ENCODE measurements at regions not wholly inside any gene's neighbourhood (a gene's known extent, or its start where the extent isn't known, plus 50 kb on each side); places are given as distances from the start of the nearest gene placed in this dataset.
A peak's percentile ranks its signal among the peaks of the same experiment; 100 is the strongest.

DNA sequence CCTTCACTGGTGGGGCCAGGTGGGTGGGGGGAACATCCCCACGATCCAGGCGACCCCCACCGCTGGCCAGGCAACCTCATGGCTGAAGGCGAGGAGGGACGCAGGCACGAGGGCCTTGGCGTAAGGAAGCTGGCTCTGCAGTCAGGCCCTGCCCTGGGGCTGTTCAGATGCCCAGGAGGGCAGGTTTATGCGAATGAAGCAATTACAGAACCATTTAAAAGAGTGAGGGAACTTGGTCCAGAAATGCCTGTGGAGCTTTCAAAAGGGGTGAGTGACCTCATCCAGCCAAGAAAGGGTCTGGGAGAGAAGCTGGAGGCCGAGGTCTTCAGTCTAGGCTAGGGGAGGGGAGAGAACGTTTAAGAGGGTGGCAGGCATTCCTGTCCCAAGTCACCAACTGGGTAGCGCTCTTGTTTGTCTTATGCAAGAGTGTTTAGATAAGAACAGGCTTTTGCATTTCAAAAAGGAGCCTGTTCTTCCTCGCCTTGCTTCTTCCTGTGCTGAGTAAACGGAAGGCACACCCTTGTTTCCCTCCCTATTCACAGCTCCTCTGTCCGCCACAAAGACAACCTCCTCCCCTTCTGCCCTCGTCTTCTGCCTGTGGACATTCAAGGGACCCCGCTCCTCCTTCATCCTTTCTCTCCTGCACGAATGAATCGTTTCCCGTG is 183.5 kb upstream of the SDK2 start:
- no peak overlapping the region for H4K91ac ChIP-seq (ENCODE audit: low read length)
- no peaks in the 10 kb centered on the region for H3K79me1 ChIP-seq (replicated peaks; ENCODE audit: low read length, poor library complexity, severe bottlenecking)
- H2AK5ac ChIP-seq (ENCODE audit: low read length, severe bottlenecking): no peak overlapping the region
- H3K4me3 ChIP-seq (ENCODE audit: insufficient read depth in 1 of 2, low read depth in 1 of 2, low read length in 2 of 2): no peak overlapping the region
- no peak overlapping the region for H2BK120ac ChIP-seq (ENCODE audit: low read depth, low read length)
- no peak overlapping the region for H3K14ac ChIP-seq (ENCODE audit: low read length in 2 of 2)
- no peak overlapping the region for H2BK15ac ChIP-seq (ENCODE audit: low read depth, poor library complexity, severe bottlenecking)
- no peaks in the 10 kb centered on the region for H3K4me1 ChIP-seq (ENCODE audit: control insufficient read depth, insufficient read depth, low read depth, low read length)
- H3K9ac ChIP-seq (ENCODE audit: low read length): no peak overlapping the region
- DNase-seq: no peak
- H2AFZ ChIP-seq (ENCODE audit: low read depth, low read length): no peak overlapping the region
- H3K4me2 ChIP-seq (ENCODE audit: low read length, poor library complexity, severe bottlenecking): no peak overlapping the region
- no peak overlapping the region for H3K23ac ChIP-seq (ENCODE audit: low read length in 2 of 2)
- H2BK5ac ChIP-seq (ENCODE audit: low read depth, low read length, poor library complexity, severe bottlenecking): no peak overlapping the region
- no peak overlapping the region for H2BK12ac ChIP-seq (ENCODE audit: low read length in 2 of 2)
- no peak overlapping the region for H3K18ac ChIP-seq (ENCODE audit: low read depth in 1 of 2, low read length in 2 of 2)
- H3K27ac ChIP-seq (ENCODE audit: low read length, poor library complexity, severe bottlenecking): no peak overlapping the region
- H4K8ac ChIP-seq (ENCODE audit: low read length): no peak overlapping the region
- no peaks in the 10 kb centered on the region for H3K36me3 ChIP-seq (ENCODE audit: control insufficient read depth in 1 of 2, insufficient read depth in 2 of 2, low read depth in 1 of 2, low read length in 2 of 2)
- no peak overlapping the region for H3K4ac ChIP-seq (ENCODE audit: low read depth in 1 of 2, low read length in 2 of 2)
- 25% methylated on average over 19 of the region's 19 CpGs for WGBS
- no peaks in the 10 kb centered on the region for H3K9me3 ChIP-seq (ENCODE audit: control insufficient read depth, low read length)
- H3K27me3 ChIP-seq (ENCODE audit: control insufficient read depth in 1 of 2, insufficient read depth in 1 of 2, low read length in 2 of 2): peaks cover 0 to 93% of the 10 kb centered on the region in 2 experiments

GRCh38 chr17:73829676-73830280 is 185.5 kb upstream of the SDK2 start:
- H3K36me3 ChIP-seq (ENCODE audit: control insufficient read depth in 1 of 2, insufficient read depth in 2 of 2, low read depth in 1 of 2, low read length in 2 of 2): no peaks in the 10 kb centered on the region
- no peak overlapping the region for H2BK12ac ChIP-seq (ENCODE audit: low read length in 2 of 2)
- H3K4ac ChIP-seq (ENCODE audit: low read depth in 1 of 2, low read length in 2 of 2): no peak overlapping the region
- H3K27me3 ChIP-seq (ENCODE audit: control insufficient read depth in 1 of 2, insufficient read depth in 1 of 2, low read length in 2 of 2): peaks cover 0 to 85% of the 10 kb centered on the region in 2 experiments
- no peaks in the 10 kb centered on the region for H3K79me1 ChIP-seq (replicated peaks; ENCODE audit: low read length, poor library complexity, severe bottlenecking)
- no peak overlapping the region for H2AK5ac ChIP-seq (ENCODE audit: low read length, severe bottlenecking)
- no peak overlapping the region for H2BK120ac ChIP-seq (ENCODE audit: low read depth, low read length)
- DNase-seq: no peak
- no peak overlapping the region for H3K14ac ChIP-seq (ENCODE audit: low read length in 2 of 2)
- no peak overlapping the region for H3K9ac ChIP-seq (ENCODE audit: low read length)
- no peaks in the 10 kb centered on the region for H3K9me3 ChIP-seq (ENCODE audit: control insufficient read depth, low read length)
- 82% methylated on average over 13 of the region's 13 CpGs for WGBS
- H2AFZ ChIP-seq (ENCODE audit: low read depth, low read length): no peak overlapping the region
- H2BK5ac ChIP-seq (ENCODE audit: low read depth, low read length, poor library complexity, severe bottlenecking): no peak overlapping the region
- no peak overlapping the region for H4K91ac ChIP-seq (ENCODE audit: low read length)
- no peak overlapping the region for H3K18ac ChIP-seq (ENCODE audit: low read depth in 1 of 2, low read length in 2 of 2)
- no peaks in the 10 kb centered on the region for H3K4me1 ChIP-seq (ENCODE audit: control insufficient read depth, insufficient read depth, low read depth, low read length)
- H2BK15ac ChIP-seq (ENCODE audit: low read depth, poor library complexity, severe bottlenecking): no peak overlapping the region
- H3K4me3 ChIP-seq (ENCODE audit: insufficient read depth in 1 of 2, low read depth in 1 of 2, low read length in 2 of 2): no peak overlapping the region
- H4K8ac ChIP-seq (ENCODE audit: low read length): no peak overlapping the region
- H3K23ac ChIP-seq (ENCODE audit: low read length in 2 of 2): no peak overlapping the region
- H3K4me2 ChIP-seq (ENCODE audit: low read length, poor library complexity, severe bottlenecking): no peak overlapping the region
- no peak overlapping the region for H3K27ac ChIP-seq (ENCODE audit: low read length, poor library complexity, severe bottlenecking)

- no peak overlapping the region for H2BK5ac ChIP-seq (ENCODE audit: low read depth, low read length, poor library complexity, severe bottlenecking)
- no peak overlapping the region for H3K18ac ChIP-seq (ENCODE audit: low read depth in 1 of 2, low read length in 2 of 2)
- peak overlapping the region; percentile 19 for H4K8ac ChIP-seq (ENCODE audit: low read length)
- H3K4me3 ChIP-seq (ENCODE audit: insufficient read depth in 1 of 2, low read depth in 1 of 2, low read length in 2 of 2): no peak overlapping the region
- no peak overlapping the region for H3K4me2 ChIP-seq (ENCODE audit: low read length, poor library complexity, severe bottlenecking)
- H3K23ac ChIP-seq (ENCODE audit: low read length in 2 of 2): no peak overlapping the region
- DNase-seq: no peak
- no peaks in the 10 kb centered on the region for H3K79me1 ChIP-seq (replicated peaks; ENCODE audit: low read length, poor library complexity, severe bottlenecking)
- no peak overlapping the region for H3K14ac ChIP-seq (ENCODE audit: low read length in 2 of 2)
- H3K4me1 ChIP-seq (ENCODE audit: control insufficient read depth, insufficient read depth, low read depth, low read length): no peaks in the 10 kb centered on the region
- no peak overlapping the region for H2BK12ac ChIP-seq (ENCODE audit: low read length in 2 of 2)
- peaks cover 0 to 85% of the 10 kb centered on the region in 2 experiments for H3K27me3 ChIP-seq (ENCODE audit: control insufficient read depth in 1 of 2, insufficient read depth in 1 of 2, low read length in 2 of 2)
- no peak overlapping the region for H2AK5ac ChIP-seq (ENCODE audit: low read length, severe bottlenecking)
- H3K27ac ChIP-seq (ENCODE audit: low read length, poor library complexity, severe bottlenecking): no peak overlapping the region
- no peak overlapping the region for H2AFZ ChIP-seq (ENCODE audit: low read depth, low read length)
- no peak overlapping the region for H2BK15ac ChIP-seq (ENCODE audit: low read depth, poor library complexity, severe bottlenecking)
- H3K9me3 ChIP-seq (ENCODE audit: control insufficient read depth, low read length): peaks cover 4% of the 10 kb centered on the region
- H4K91ac ChIP-seq (ENCODE audit: low read length): no peak overlapping the region
- no peak overlapping the region for H2BK120ac ChIP-seq (ENCODE audit: low read depth, low read length)
- H3K4ac ChIP-seq (ENCODE audit: low read depth in 1 of 2, low read length in 2 of 2): no peak overlapping the region
- 86% methylated on average over 6 of the region's 6 CpGs for WGBS
- no peaks in the 10 kb centered on the region for H3K36me3 ChIP-seq (ENCODE audit: control insufficient read depth in 1 of 2, insufficient read depth in 2 of 2, low read depth in 1 of 2, low read length in 2 of 2)
- H3K9ac ChIP-seq (ENCODE audit: low read length): no peak overlapping the region
Observed at GRCh38 chr17:73831699-73832098, 187.5 kb upstream of the SDK2 start.

DNA sequence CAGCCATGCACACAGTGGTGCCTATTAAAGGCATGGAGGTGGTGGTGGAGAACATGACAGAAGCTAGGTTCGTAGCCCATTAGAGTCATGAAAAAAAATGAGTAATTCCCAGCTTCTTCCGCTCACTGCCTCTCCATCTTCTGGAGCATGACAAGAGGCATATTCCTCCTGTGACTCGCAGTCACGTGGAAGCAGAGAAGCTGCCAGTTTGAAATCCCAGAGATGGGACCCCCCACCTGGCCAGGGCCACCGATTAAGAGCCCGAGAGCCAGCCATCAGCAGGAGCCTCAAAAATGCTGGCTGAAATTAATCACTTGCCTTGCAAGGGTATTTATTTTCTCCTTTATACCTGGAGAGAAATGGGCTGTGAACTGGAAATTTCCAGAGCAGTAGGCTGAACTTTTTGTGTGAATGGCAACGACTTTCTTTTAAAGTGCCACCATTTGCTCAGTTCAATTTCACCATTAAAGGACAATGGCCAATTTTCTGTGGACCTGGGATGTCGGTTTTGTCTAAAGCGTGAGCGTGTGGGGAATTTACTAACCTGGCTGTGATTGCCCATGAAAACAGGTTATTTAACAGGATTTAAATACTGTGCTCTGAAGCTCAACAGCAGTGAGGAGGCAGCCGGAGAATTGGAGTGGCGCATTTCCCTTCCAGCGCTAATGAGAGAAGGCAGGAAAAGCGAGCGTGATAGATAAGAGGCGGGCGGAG is 189.7 kb upstream of the SDK2 start:
- Histone ChIP-seq H2AK5ac (ENCODE audit: low read length, severe bottlenecking) (no peak overlapping the region), H3K9ac (ENCODE audit: low read length) (no peak overlapping the region), H2BK120ac (ENCODE audit: low read depth, low read length) (no peak overlapping the region), H3K4me3 (ENCODE audit: insufficient read depth in 1 of 2, low read depth in 1 of 2, low read length in 2 of 2) (no peak overlapping the region), H3K27ac (ENCODE audit: low read length, poor library complexity, severe bottlenecking) (no peak overlapping the region), H3K18ac (ENCODE audit: low read depth in 1 of 2, low read length in 2 of 2) (no peak overlapping the region), H3K36me3 (ENCODE audit: control insufficient read depth in 1 of 2, insufficient read depth in 2 of 2, low read depth in 1 of 2, low read length in 2 of 2) (no peaks in the 10 kb centered on the region), H2BK15ac (ENCODE audit: low read depth, poor library complexity, severe bottlenecking) (no peak overlapping the region), H3K4me2 (ENCODE audit: low read length, poor library complexity, severe bottlenecking) (no peak overlapping the region), H3K14ac (ENCODE audit: low read length in 2 of 2) (no peak overlapping the region), H2BK12ac (ENCODE audit: low read length in 2 of 2) (no peak overlapping the region), H2AFZ (ENCODE audit: low read depth, low read length) (no peak overlapping the region), H3K9me3 (ENCODE audit: control insufficient read depth, low read length) (peaks cover 10% of the 10 kb centered on the region), H3K4me1 (ENCODE audit: control insufficient read depth, insufficient read depth, low read depth, low read length) (no peaks in the 10 kb centered on the region), H3K79me1 (replicated peaks; ENCODE audit: low read length, poor library complexity, severe bottlenecking) (no peaks in the 10 kb centered on the region), H4K8ac (ENCODE audit: low read length) (no peak overlapping the region), H3K4ac (ENCODE audit: low read depth in 1 of 2, low read length in 2 of 2) (no peak overlapping the region), H3K27me3 (ENCODE audit: control insufficient read depth in 1 of 2, insufficient read depth in 1 of 2, low read length in 2 of 2) (peaks cover 0 to 85% of the 10 kb centered on the region in 2 experiments), H2BK5ac (ENCODE audit: low read depth, low read length, poor library complexity, severe bottlenecking) (no peak overlapping the region), H4K91ac (ENCODE audit: low read length) (no peak overlapping the region), H3K23ac (ENCODE audit: low read length in 2 of 2) (no peak overlapping the region)
- DNase-seq: no peak
- WGBS: 69% methylated on average over 17 of the region's 17 CpGs

Measured in mesenchymal stem cell (in vitro differentiated cells and primary cell).